G401 (cell line): ENCODE measurements at regions not wholly inside any gene's neighbourhood (a gene's known extent, or its start where the extent isn't known, plus 50 kb on each side); places are given as distances from the start of the nearest gene placed in this dataset.
"Not testable (repeated sequence)": the region's sequence is repeated elsewhere in the genome, so short reads cannot be mapped to it uniquely, and the experiment has no call there.

Experiments used
- DNase-seq: peaks from one replicate; pipeline ENCODE4 v3.0.0-alpha.2; 2015; ENCODE audit warnings: low spot score
- in situ Hi-C: cut with HindIII; loops from 2 replicates; pipeline ENCODE4 v1.10.0; 2016; ENCODE audit warnings: low sequenced_read_pairs, mixed read lengths

DNA sequence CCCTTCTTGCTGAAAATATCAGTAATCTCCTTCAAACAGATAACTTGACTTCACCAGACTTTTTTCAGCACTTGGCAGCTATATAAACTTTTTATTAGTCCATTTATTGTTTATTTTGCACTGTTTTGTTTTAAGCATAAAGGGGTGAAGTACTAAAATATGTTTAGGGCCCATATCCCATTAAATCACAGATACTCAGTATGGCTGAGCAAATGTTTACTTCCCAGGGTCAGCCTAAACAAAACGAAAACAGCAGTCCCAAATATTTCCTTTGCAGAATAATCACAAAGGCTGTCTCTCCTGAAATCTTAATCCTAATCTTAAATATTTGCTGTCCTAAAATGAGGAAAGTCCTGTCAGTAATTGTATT is 649.6 kb downstream of the TNS3 start:
- no peak for DNase-seq
- in situ Hi-C loops: no loop called here

GRCh38 chr7:46930366-46930765 is 651.5 kb downstream of the TNS3 start:
- in situ Hi-C loops: no loop called here

DNA sequence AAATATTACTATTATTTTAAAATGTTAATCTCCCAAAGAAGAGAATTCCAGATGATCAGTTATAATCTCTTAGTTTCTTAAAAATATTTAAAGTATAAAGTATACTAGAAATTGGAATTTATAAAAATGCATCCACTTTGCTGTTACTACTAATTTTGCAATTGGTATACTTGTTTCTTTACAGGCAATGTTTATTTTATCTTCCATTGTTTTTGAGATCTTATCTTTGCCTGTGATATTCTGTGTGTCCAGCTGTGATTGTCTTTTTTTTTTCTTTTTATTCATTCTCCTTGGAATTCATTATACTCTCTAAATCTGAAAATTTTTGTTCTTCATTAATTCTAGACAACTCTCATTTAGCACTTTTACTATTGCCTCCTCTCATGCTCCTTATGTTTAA is 652.6 kb downstream of the TNS3 start:
- in situ Hi-C loops: no loop called here
- no peak for DNase-seq

More at GRCh38 chr7:46930366-46930765, 651.5 kb downstream of the TNS3 start:
- no peak for DNase-seq

- in situ Hi-C loops: no loop called here
- no peak for DNase-seq
Observed at GRCh38 chr7:46928719-46929118, 653.2 kb downstream of the TNS3 start.

DNA sequence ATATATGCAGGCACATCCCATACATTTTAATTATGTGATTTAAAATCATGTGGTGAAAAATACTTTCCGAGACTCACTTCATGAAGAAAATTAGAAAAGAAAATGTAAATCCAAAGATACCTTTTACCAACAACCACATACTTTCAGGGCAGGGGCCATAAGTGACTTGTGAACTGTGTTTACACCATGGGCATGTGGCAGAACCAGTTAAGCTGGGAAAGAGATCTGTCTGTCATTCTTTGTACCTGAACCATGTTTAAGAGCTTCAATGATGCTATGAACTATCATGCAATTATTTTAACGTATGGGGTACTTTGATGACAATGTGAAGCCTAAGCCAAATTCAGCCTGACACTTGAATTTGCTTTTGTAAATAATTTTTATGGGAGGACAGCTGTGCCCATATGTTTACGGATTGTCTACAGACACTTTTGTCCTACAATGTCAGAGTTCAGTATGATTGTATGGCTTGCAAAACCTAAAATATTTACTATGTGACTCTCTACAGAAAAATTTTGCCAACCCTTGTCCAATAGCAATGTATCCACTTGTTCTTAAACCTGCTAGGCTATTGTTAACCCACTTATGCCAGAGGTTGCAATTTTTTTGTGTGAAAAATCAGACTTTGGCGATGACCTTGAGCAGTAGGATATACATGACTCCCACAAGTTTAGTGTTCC is 654.6 kb downstream of the TNS3 start:
- no peak for DNase-seq
- in situ Hi-C loops: no loop called here

DNA sequence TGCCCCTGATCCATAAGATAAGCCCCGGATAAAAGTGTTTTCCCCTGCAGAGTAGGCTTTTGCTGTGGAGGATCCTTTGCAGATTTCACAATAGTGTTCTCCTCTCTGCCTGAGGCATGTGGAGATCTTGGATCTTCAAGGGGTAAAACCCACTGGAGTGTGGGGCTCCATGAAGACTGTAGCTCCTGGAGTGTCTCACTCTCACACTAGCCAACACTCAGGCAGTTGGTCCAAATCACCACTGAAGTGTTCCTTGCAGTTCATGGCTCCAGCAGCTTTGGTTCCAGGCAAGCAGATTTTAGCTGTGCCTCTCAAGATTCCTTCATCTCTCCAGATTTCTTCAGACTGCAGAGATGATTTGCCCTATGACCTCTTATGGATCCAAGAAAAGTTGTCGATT is 665.3 kb downstream of the TNS3 start:
- in situ Hi-C loops: no loop called here
- no peak for DNase-seq

- in situ Hi-C loops: no loop called here
- DNase-seq: no peak
Observed at GRCh38 chr7:46912692-46913091, 669.2 kb downstream of the TNS3 start.

GRCh38 chr7:46909601-46910051 is 672.3 kb downstream of the TNS3 start:
- in situ Hi-C loops: no loop called here
- no peak for DNase-seq

- no peak for DNase-seq
- in situ Hi-C loops: no loop called here
Observed at GRCh38 chr7:46908770-46909169, 673.1 kb downstream of the TNS3 start.

DNA sequence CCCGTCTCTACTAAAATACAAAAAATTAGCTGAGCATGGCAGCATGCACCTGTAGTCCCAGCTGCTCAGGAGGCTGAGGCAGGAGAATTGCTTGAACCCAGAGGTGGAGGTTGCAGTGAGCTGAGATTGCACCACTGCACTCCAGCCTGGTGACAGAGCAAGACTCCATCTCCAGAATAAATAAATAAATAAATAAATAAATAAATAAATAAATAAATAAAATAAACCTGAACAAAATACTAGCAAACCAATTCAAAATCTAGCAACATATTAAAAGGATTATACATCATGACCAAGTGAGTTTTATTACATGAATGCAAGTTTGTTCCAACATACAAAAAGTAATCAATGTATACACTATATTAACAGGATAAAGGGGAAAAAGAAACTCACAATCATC is 677.4 kb downstream of the TNS3 start:
- in situ Hi-C loops, DNase-seq: not testable (repeated sequence)

DNA sequence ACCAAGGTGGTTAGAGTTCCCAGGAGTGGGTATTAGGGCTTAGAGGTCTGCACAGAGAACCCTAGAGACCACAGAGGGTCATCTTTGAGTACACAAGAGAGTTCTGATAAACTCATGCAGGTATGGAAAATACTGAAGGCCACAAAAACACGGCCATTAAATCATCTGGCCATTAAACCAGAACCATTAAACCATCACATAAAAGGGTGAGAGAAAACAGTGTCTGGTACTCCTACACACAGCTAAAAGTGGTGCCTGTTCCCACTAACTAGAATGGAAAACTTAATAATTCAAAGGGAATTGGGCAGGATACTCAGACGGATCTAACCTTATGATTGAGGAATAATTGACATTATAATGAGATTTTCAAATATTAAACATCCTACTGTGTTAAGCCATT is 679.4 kb downstream of the TNS3 start:
- in situ Hi-C loops: no loop called here
- no peak for DNase-seq

- no peak for DNase-seq
- in situ Hi-C loops: no loop called here
Observed at GRCh38 chr7:46900312-46901263, 681.3 kb downstream of the TNS3 start.

DNA sequence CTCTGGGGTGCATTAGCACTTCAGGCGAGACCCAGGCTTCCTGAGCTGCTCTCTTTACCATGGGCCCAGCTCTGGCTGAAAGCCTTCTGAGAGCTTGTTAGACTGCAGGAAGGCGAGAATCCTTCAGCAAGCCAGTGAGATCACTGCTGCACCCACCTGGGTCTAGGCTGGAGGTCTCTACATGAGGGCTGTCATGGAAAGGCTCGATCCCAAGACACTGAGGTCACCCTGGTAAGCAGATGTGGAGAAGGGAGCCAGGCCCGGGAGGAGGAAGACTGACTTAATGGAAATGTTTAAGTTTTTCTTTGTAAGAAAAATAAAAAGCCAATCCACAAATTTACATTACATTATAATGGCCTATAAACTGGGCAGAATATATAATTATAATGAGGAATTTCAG is 684.5 kb downstream of the TNS3 start:
- in situ Hi-C loops: no loop called here

GRCh38 chr7:46886669-46887374 is 695.1 kb downstream of the TNS3 start:
- in situ Hi-C loops: no loop called here

More for the DNA sequence above, 684.5 kb downstream of the TNS3 start:
- no peak for DNase-seq

DNA sequence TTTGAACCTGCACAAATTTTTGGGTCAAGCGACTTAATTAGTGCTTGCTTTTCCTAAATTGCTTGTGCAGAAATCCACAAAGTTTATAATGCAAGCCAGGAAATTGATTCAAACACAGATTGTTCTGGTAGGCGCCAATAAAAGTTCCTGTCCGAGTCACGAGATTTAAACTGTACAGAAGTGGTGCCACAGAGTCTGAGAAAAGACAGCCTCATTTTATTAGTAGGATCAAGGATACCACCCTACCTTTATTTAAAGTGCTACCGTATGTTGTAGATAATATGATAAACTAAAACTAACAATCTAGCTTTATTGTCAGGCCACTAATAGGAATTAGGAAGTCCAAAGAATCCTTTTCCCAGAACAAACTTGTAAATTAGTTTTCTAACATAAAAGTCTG is 696.7 kb downstream of the TNS3 start:
- DNase-seq: no peak
- in situ Hi-C loops: no loop called here

More at GRCh38 chr7:46886669-46887374, 695.1 kb downstream of the TNS3 start:
- no peak for DNase-seq

- no peak for DNase-seq
- in situ Hi-C loops: no loop called here
Observed at GRCh38 chr7:46881507-46882127, 700.3 kb downstream of the TNS3 start.

DNA sequence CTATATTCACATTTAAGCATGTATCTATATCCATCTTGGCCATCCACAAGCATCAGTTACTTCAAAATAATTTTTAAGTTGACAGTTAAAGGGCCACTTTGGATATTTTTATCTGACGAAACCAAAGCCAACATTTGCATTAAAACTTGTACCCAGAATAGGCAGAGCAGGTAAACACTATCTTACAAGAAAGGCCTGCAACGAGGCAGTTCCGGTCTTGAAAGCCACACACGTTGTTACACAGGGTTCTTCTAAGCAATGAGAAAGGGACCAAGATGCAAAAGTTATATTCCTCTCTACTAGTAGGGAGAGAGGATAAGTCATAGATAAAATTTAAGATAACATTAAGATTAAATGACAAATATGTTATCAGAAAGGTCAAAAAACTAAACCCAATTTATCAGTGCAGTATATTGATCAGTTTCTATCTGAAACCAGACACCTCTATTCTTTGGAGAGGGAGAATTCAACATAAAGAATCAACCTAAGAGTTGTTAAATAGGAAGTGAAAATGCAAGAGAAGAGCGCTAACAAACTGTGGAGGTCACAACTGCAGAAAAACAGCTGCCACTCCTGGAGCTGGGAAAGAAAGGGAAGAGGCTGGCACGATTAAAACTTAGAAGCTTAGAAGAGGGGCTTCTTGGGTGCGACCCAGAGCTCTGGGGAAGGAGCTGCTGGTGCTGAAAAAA is 701.3 kb downstream of the TNS3 start:
- in situ Hi-C loops: no loop called here
- DNase-seq: no peak

- DNase-seq: no peak
- in situ Hi-C loops: no loop called here
Observed at GRCh38 chr7:46879783-46880182, 702.1 kb downstream of the TNS3 start.

- DNase-seq: no peak
- in situ Hi-C loops: no loop called here
Observed at GRCh38 chr7:46871516-46871915, 710.4 kb downstream of the TNS3 start.
